ENCODE measurements at regions not wholly inside any gene's neighbourhood (a gene's known extent, or its start where the extent isn't known, plus 50 kb on each side); places are given as distances from the start of the nearest gene placed in this dataset.

DNA sequence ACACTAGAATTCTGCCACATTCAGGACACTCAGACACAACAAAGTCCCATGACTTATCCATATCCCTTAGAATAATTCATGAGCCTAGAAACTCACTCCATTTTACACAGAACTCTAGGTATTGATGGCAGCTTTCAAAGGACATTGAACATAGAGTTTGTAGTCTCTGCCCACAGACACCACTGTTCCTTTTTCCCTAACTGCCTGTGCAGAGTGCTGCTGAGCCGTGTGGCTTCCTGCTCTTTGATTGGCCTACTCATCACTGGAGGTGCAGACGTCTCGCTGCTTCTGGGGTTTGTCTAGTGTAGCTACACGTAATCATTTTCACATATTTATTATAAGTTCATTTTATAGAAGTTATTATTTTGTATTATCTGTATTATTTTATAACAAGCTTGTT, 407.6 kb downstream of the PREX1 start:
- Mint-ChIP-seq H3K27me3 (ENCODE audit: insufficient read depth) (no peaks in the 10 kb centered on the region), H3K4me3 (no peak overlapping the region), H3K27ac (no peak overlapping the region), H3K9me3 (no peaks in the 10 kb centered on the region), H3K4me1 (no peaks in the 10 kb centered on the region), H3K36me3 (ENCODE audit: low read depth) (no peaks in the 10 kb centered on the region)
- no peaks in the 10 kb centered on the region for H3K4me1 ChIP-seq (ENCODE audit: control insufficient read depth, insufficient read depth, low read length)
- no peak overlapping the region for H3K27ac ChIP-seq (ENCODE audit: low read depth, low read length)
- no peak overlapping the region for H3K4me3 ChIP-seq (ENCODE audit: low read length)
- DNase-seq = no peak
- H3K9me3 ChIP-seq (ENCODE audit: control insufficient read depth, low read length) = no peaks in the 10 kb centered on the region
- TF ChIP-seq, protein P1, sequence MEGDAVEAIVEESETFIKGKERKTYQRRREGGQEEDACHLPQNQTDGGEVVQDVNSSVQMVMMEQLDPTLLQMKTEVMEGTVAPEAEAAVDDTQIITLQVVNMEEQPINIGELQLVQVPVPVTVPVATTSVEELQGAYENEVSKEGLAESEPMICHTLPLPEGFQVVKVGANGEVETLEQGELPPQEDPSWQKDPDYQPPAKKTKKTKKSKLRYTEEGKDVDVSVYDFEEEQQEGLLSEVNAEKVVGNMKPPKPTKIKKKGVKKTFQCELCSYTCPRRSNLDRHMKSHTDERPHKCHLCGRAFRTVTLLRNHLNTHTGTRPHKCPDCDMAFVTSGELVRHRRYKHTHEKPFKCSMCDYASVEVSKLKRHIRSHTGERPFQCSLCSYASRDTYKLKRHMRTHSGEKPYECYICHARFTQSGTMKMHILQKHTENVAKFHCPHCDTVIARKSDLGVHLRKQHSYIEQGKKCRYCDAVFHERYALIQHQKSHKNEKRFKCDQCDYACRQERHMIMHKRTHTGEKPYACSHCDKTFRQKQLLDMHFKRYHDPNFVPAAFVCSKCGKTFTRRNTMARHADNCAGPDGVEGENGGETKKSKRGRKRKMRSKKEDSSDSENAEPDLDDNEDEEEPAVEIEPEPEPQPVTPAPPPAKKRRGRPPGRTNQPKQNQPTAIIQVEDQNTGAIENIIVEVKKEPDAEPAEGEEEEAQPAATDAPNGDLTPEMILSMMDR (conservative IDR thresholded peaks at IDR 0.05) = no peak
- H3K36me3 ChIP-seq (ENCODE audit: control insufficient read depth, insufficient read depth, low read length) = no peaks in the 10 kb centered on the region
- no peaks in the 10 kb centered on the region for H3K27me3 ChIP-seq (ENCODE audit: control insufficient read depth, insufficient read depth, low read length, poor library complexity, severe bottlenecking)
- 98 to 100% methylated on average over 1 to 3 of the region's 4 CpGs for WGBS, 2 experiments (ENCODE audit: insufficient coverage in 1 of 2, insufficient read length in 1 of 2)
- no peak overlapping the region for H3K9ac ChIP-seq (ENCODE audit: extremely low read depth, low read length, poor library complexity, severe bottlenecking)

DNA sequence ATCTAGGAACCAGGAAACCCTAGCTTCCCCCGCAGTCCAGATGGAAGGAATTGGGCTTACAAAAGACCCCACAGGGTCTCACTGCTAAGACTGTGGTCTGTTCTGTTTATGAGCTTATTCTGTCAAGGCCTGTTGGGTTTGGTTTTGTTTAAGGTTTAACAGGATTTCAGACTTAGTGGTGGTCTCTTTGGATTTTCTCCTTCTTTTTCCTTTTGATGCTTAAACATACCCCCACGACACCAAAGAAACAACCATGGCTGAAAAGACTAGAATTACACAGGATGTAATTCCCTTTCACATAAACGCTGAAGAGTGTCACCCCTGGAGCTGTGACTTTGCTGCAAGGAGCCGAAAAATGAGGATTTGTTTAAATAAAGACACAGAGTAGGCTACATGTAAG, 408.6 kb downstream of the PREX1 start:
- H3K27me3 Mint-ChIP-seq (ENCODE audit: insufficient read depth) = no peaks in the 10 kb centered on the region
- TF ChIP-seq, protein P1 (conservative IDR thresholded peaks at IDR 0.05) = no peak
- Histone ChIP-seq H3K27ac (ENCODE audit: low read depth, low read length) (no peak overlapping the region), H3K4me3 (ENCODE audit: low read length) (no peak overlapping the region), H3K4me1 (ENCODE audit: control insufficient read depth, insufficient read depth, low read length) (no peaks in the 10 kb centered on the region), H3K9me3 (ENCODE audit: control insufficient read depth, low read length) (no peaks in the 10 kb centered on the region), H3K9ac (ENCODE audit: extremely low read depth, low read length, poor library complexity, severe bottlenecking) (no peak overlapping the region), H3K27me3 (ENCODE audit: control insufficient read depth, insufficient read depth, low read length, poor library complexity, severe bottlenecking) (no peaks in the 10 kb centered on the region), H3K36me3 (ENCODE audit: control insufficient read depth, insufficient read depth, low read length) (no peaks in the 10 kb centered on the region)
- no peak overlapping the region for H3K27ac Mint-ChIP-seq
- DNase-seq = no peak
- WGBS, 2 experiments (ENCODE audit: insufficient coverage in 1 of 2, insufficient read length in 1 of 2) = 92 to 100% methylated on average over 2 to 4 of the region's 4 CpGs
- no peaks in the 10 kb centered on the region for H3K4me1 Mint-ChIP-seq
- no peak overlapping the region for H3K4me3 Mint-ChIP-seq
- H3K9me3 Mint-ChIP-seq = no peaks in the 10 kb centered on the region
- H3K36me3 Mint-ChIP-seq (ENCODE audit: low read depth) = no peaks in the 10 kb centered on the region

DNA sequence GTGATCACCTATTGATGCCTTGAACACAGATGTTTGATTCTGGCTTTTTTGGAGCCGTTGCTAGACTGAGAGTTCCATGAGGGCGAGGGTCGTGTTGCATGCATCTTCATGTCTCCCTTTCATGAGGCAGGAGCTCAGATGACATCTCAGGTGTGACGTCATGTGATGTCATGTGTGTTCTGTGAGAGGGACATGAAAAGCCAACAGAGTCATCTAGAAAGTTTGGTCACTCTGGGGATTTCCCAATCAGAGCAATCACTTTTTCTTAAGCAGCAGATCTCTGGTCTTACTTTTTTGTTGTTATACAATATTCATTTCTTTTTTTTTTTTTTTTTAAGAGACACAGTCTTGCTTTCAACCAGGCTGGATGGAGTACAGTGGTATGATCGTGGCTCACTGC, 411.8 kb downstream of the PREX1 start:
- H3K27ac Mint-ChIP-seq = no peak overlapping the region
- no peak overlapping the region for H3K9ac ChIP-seq (ENCODE audit: extremely low read depth, low read length, poor library complexity, severe bottlenecking)
- peaks cover 2% of the 10 kb centered on the region for H3K27me3 Mint-ChIP-seq (ENCODE audit: insufficient read depth)
- peaks cover 3% of the 10 kb centered on the region for H3K9me3 Mint-ChIP-seq
- no peak overlapping the region for H3K4me3 Mint-ChIP-seq
- 61 to 66% methylated on average over 4 to 5 of the region's 5 CpGs for WGBS, 2 experiments (ENCODE audit: insufficient coverage in 1 of 2, insufficient read length in 1 of 2)
- no peak overlapping the region for H3K27ac ChIP-seq (ENCODE audit: low read depth, low read length)
- H3K36me3 Mint-ChIP-seq (ENCODE audit: low read depth) = no peaks in the 10 kb centered on the region
- DNase-seq = no peak
- no peak overlapping the region for H3K4me3 ChIP-seq (ENCODE audit: low read length)
- no peaks in the 10 kb centered on the region for H3K27me3 ChIP-seq (ENCODE audit: control insufficient read depth, insufficient read depth, low read length, poor library complexity, severe bottlenecking)
- no peaks in the 10 kb centered on the region for H3K4me1 ChIP-seq (ENCODE audit: control insufficient read depth, insufficient read depth, low read length)
- TF ChIP-seq, protein P1 (conservative IDR thresholded peaks at IDR 0.05) = no peak
- H3K9me3 ChIP-seq (ENCODE audit: control insufficient read depth, low read length) = no peaks in the 10 kb centered on the region
- H3K36me3 ChIP-seq (ENCODE audit: control insufficient read depth, insufficient read depth, low read length) = no peaks in the 10 kb centered on the region
- no peaks in the 10 kb centered on the region for H3K4me1 Mint-ChIP-seq
